Osteocyte (in vitro differentiated cells): ENCODE measurements at regions not wholly inside any gene's neighbourhood (a gene's known extent, or its start where the extent isn't known, plus 50 kb on each side); places are given as distances from the start of the nearest gene placed in this dataset.

Experiments used
- DNase-seq: peaks from one replicate; pipeline ENCODE4 v3.0.0; 2021; ENCODE audit warnings: mixed read lengths; ENCODE audit not compliant: unreplicated experiment; ENCODE audit errors: extremely low spot score
- H3K27ac Mint-ChIP-seq: one replicate; pipeline ENCODE4 v1.8.0; 2021; ENCODE audit warnings: mild to moderate bottlenecking, mixed read lengths; ENCODE audit not compliant: unreplicated experiment
- H3K27me3 Mint-ChIP-seq: one replicate; pipeline ENCODE4 v1.8.0; 2021; ENCODE audit warnings: mixed read lengths; ENCODE audit not compliant: unreplicated experiment
- H3K36me3 Mint-ChIP-seq: one replicate; pipeline ENCODE4 v1.8.0; 2021; ENCODE audit warnings: mixed read lengths; ENCODE audit not compliant: unreplicated experiment
- H3K4me1 Mint-ChIP-seq: one replicate; pipeline ENCODE4 v1.8.0; 2021; ENCODE audit warnings: mixed read lengths; ENCODE audit not compliant: unreplicated experiment
- H3K4me3 Mint-ChIP-seq: one replicate; pipeline ENCODE4 v1.8.0; 2021; ENCODE audit warnings: mild to moderate bottlenecking, moderate library complexity, mixed read lengths; ENCODE audit not compliant: unreplicated experiment
- H3K9me3 Mint-ChIP-seq: one replicate; pipeline ENCODE4 v1.8.0; 2021; ENCODE audit warnings: mixed read lengths; ENCODE audit not compliant: unreplicated experiment
- TF ChIP-seq, protein P1 (sequence below): fragments of 200-600 bp; sonication (generic); IDR thresholded peaks from 2 replicates; pipeline ENCODE4 v1.5.0; 2021; ENCODE audit warnings: antibody characterized with exemption, mild to moderate bottlenecking, moderate library complexity

DNA sequence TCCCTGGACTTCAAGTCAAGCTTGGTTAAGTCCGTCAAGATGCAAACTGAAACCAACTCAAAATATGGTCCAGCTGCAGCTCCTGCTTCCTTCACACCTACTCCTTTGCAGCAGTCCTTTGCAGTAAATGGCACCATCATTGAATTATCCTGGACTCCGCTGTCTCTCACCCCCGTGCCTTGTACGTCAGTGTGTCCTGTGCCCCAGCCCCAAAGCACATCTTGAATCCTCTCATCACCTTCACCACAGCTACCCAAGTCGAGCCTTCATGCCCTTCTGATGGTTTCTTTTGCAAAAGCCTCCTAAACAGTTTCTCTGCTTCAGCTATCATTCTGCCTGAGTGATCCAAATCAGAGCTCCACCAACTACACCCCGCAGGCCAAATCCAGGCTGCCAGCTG lies 88.4 kb upstream of the LEP start:
- peaks cover 73% of the 10 kb centered on the region for H3K27me3 Mint-ChIP-seq
- TF ChIP-seq, protein P1, sequence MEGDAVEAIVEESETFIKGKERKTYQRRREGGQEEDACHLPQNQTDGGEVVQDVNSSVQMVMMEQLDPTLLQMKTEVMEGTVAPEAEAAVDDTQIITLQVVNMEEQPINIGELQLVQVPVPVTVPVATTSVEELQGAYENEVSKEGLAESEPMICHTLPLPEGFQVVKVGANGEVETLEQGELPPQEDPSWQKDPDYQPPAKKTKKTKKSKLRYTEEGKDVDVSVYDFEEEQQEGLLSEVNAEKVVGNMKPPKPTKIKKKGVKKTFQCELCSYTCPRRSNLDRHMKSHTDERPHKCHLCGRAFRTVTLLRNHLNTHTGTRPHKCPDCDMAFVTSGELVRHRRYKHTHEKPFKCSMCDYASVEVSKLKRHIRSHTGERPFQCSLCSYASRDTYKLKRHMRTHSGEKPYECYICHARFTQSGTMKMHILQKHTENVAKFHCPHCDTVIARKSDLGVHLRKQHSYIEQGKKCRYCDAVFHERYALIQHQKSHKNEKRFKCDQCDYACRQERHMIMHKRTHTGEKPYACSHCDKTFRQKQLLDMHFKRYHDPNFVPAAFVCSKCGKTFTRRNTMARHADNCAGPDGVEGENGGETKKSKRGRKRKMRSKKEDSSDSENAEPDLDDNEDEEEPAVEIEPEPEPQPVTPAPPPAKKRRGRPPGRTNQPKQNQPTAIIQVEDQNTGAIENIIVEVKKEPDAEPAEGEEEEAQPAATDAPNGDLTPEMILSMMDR, result no peak
- H3K9me3 Mint-ChIP-seq, result no peaks in the 10 kb centered on the region
- H3K27ac Mint-ChIP-seq, result no peak overlapping the region
- no peaks in the 10 kb centered on the region for H3K36me3 Mint-ChIP-seq
- no peak overlapping the region for H3K4me3 Mint-ChIP-seq
- DNase-seq, result peak; percentile 53
- H3K4me1 Mint-ChIP-seq, result no peaks in the 10 kb centered on the region

GRCh38 chr7:128153436-128153835 lies 87.6 kb upstream of the LEP start:
- H3K4me3 Mint-ChIP-seq, result no peak overlapping the region
- H3K27ac Mint-ChIP-seq, result no peak overlapping the region
- H3K27me3 Mint-ChIP-seq, result peaks cover 73% of the 10 kb centered on the region
- TF ChIP-seq, protein P1, result no peak
- no peaks in the 10 kb centered on the region for H3K4me1 Mint-ChIP-seq
- H3K9me3 Mint-ChIP-seq, result no peaks in the 10 kb centered on the region
- DNase-seq, result peak; percentile 51
- H3K36me3 Mint-ChIP-seq, result no peaks in the 10 kb centered on the region

GRCh38 chr7:128154504-128154903 lies 86.6 kb upstream of the LEP start:
- Mint-ChIP-seq H3K27me3 (peaks cover 70% of the 10 kb centered on the region), H3K4me3 (no peak overlapping the region), H3K27ac (no peak overlapping the region), H3K4me1 (no peaks in the 10 kb centered on the region), H3K36me3 (no peaks in the 10 kb centered on the region), H3K9me3 (no peaks in the 10 kb centered on the region)
- TF ChIP-seq, protein P1, result no peak
- no peak for DNase-seq

GRCh38 chr7:128155100-128155740 lies 85.9 kb upstream of the LEP start:
- Mint-ChIP-seq H3K36me3 (no peaks in the 10 kb centered on the region), H3K27me3 (peaks cover 74% of the 10 kb centered on the region), H3K4me3 (no peak overlapping the region), H3K4me1 (no peaks in the 10 kb centered on the region), H3K27ac (no peak overlapping the region), H3K9me3 (no peaks in the 10 kb centered on the region)
- TF ChIP-seq, protein P1, result no peak
- no peak for DNase-seq

GRCh38 chr7:128157906-128158305 lies 83.2 kb upstream of the LEP start:
- peaks cover 73% of the 10 kb centered on the region for H3K27me3 Mint-ChIP-seq
- no peak overlapping the region for H3K27ac Mint-ChIP-seq

More at GRCh38 chr7:128157906-128158305, 83.2 kb upstream of the LEP start:
- no peak for DNase-seq
- H3K4me1 Mint-ChIP-seq, result no peaks in the 10 kb centered on the region
- no peak overlapping the region for H3K4me3 Mint-ChIP-seq
- TF ChIP-seq, protein P1, result no peak
- H3K9me3 Mint-ChIP-seq, result no peaks in the 10 kb centered on the region
- H3K36me3 Mint-ChIP-seq, result no peaks in the 10 kb centered on the region
